Loucy (cell line): ENCODE measurements at regions not wholly inside any gene's neighbourhood (a gene's known extent, or its start where the extent isn't known, plus 50 kb on each side); places are given as distances from the start of the nearest gene placed in this dataset.
A peak's percentile ranks its signal among the peaks of the same experiment; 100 is the strongest.
"Not testable (repeated sequence)": the region's sequence is repeated elsewhere in the genome, so short reads cannot be mapped to it uniquely, and the experiment has no call there.

Experiments used
- H2AFZ ChIP-seq: fragments of 200-600 bp; sonication (generic); 2 replicates; pipeline ENCODE4 v1.6.0; 2016; ENCODE audit warnings: antibody characterized with exemption, mild to moderate bottlenecking, low read length, moderate library complexity
- H3F3A ChIP-seq: fragments of 200-600 bp; 2 replicates; pipeline ENCODE4 v1.6.0; 2016; ENCODE audit warnings: antibody characterized with exemption, low read depth, mild to moderate bottlenecking
- H3K27me3 ChIP-seq: fragments of 200-600 bp; sonication (generic); 2 replicates; pipeline ENCODE4 v1.6.1; 2014; ENCODE audit warnings: low read length, mild to moderate bottlenecking; ENCODE audit not compliant: insufficient read depth, poor library complexity, severe bottlenecking
- H3K36me3 ChIP-seq: fragments of 200-600 bp; sonication (generic); 2 replicates; pipeline ENCODE4 v1.6.1; 2016; ENCODE audit warnings: low read length; ENCODE audit not compliant: insufficient read depth
- H3K4me1 ChIP-seq: fragments of 200-600 bp; sonication (generic); 2 replicates; pipeline ENCODE4 v1.5.1; 2014; ENCODE audit warnings: low read length, mild to moderate bottlenecking; ENCODE audit not compliant: insufficient read depth, poor library complexity, severe bottlenecking
- H3K4me2 ChIP-seq: fragments of 200-600 bp; sonication (generic); 2 replicates; pipeline ENCODE4 v1.6.0; 2014; ENCODE audit warnings: antibody characterized with exemption, low read length, low read depth, mild to moderate bottlenecking; ENCODE audit not compliant: poor library complexity, severe bottlenecking
- H3K4me3 ChIP-seq: fragments of 200-600 bp; sonication (generic); 2 replicates; pipeline ENCODE4 v1.5.1; 2014; ENCODE audit warnings: low read length, mild to moderate bottlenecking, mixed read lengths; ENCODE audit not compliant: poor library complexity, severe bottlenecking
- H3K79me2 ChIP-seq: fragments of 200-600 bp; sonication (generic); 2 replicates; pipeline ENCODE4 v1.6.1; 2014; ENCODE audit warnings: low read length; ENCODE audit not compliant: insufficient read depth
- H3K9ac ChIP-seq: fragments of 200-600 bp; sonication (generic); 2 replicates; pipeline ENCODE4 v1.6.0; 2014; ENCODE audit warnings: mild to moderate bottlenecking, low read depth, low read length, moderate library complexity; ENCODE audit not compliant: poor library complexity, severe bottlenecking
- H3K9me2 ChIP-seq: fragments of 200-600 bp; sonication (generic); replicated peaks from 2 replicates; pipeline ENCODE4 v1.6.1; 2016; ENCODE audit warnings: low read depth, low read length, mixed read lengths
- H3K9me3 ChIP-seq: fragments of 200-600 bp; sonication (generic); 2 replicates; pipeline ENCODE4 v1.6.1; 2014; ENCODE audit warnings: mild to moderate bottlenecking, antibody characterized with exemption, low read length, low read depth; ENCODE audit not compliant: insufficient read depth
- H4K20me1 ChIP-seq: fragments of 200-600 bp; sonication (generic); 2 replicates; pipeline ENCODE4 v1.6.0; 2014; ENCODE audit warnings: antibody characterized with exemption, low read length, mild to moderate bottlenecking; ENCODE audit not compliant: insufficient read depth, poor library complexity, severe bottlenecking
- CTCF ChIP-seq: fragments of 200-600 bp; sonication (generic); conservative IDR thresholded peaks from 2 replicates; pipeline ENCODE4 v1.5.1; 2014; ENCODE audit warnings: mild to moderate bottlenecking, antibody characterized with exemption, low read length
- EZH2phosphoT487 ChIP-seq: fragments of 200-600 bp; IDR thresholded peaks from 2 replicates; pipeline ENCODE4 v1.6.1; 2018; ENCODE audit warnings: antibody characterized with exemption, mild to moderate bottlenecking, moderate library complexity, borderline replicate concordance

- H3K9ac ChIP-seq, H2AFZ ChIP-seq, H3K36me3 ChIP-seq, H3K4me1 ChIP-seq, H3K9me3 ChIP-seq, H3K27me3 ChIP-seq, H3K4me2 ChIP-seq, H3K9me2 ChIP-seq, H3K79me2 ChIP-seq, H3F3A ChIP-seq, H3K4me3 ChIP-seq, H4K20me1 ChIP-seq: not testable (repeated sequence)
Observed at GRCh38 chr1:234784108-234784507, 174.1 kb upstream of the IRF2BP2 start.

- Histone ChIP-seq H3K36me3 (no peaks in the 10 kb centered on the region), H3K27me3 (peaks cover 4% of the 10 kb centered on the region), H3K9me2 (no peaks in the 10 kb centered on the region), H3K9me3 (no peaks in the 10 kb centered on the region), H3K4me1 (peaks cover 7% of the 10 kb centered on the region), H3K4me3 (no peak overlapping the region), H3F3A (no peaks in the 10 kb centered on the region), H3K9ac (no peak overlapping the region), H4K20me1 (no peaks in the 10 kb centered on the region), H2AFZ (peak overlapping the region; percentile 8; the same call in 1 of the 2 replicates), H3K79me2 (no peaks in the 10 kb centered on the region), H3K4me2 (no peak overlapping the region)
- TF ChIP-seq CTCF: no peak
- TF ChIP-seq EZH2phosphoT487: no peak
Observed at GRCh38 chr1:234782791-234783190, 172.8 kb upstream of the IRF2BP2 start.

GRCh38 chr1:234782105-234782751, 172.2 kb upstream of the IRF2BP2 start:
- H3K9ac ChIP-seq: no peak overlapping the region
- H3K36me3 ChIP-seq: no peaks in the 10 kb centered on the region
- peaks cover 4% of the 10 kb centered on the region for H3K27me3 ChIP-seq
- peak overlapping the region; percentile 8; the same call in 1 of the 2 replicates for H2AFZ ChIP-seq
- no peaks in the 10 kb centered on the region for H3K9me2 ChIP-seq
- no peaks in the 10 kb centered on the region for H4K20me1 ChIP-seq
- TF ChIP-seq CTCF: no peak
- no peak for TF ChIP-seq EZH2phosphoT487
- no peak overlapping the region for H3K4me2 ChIP-seq
- H3F3A ChIP-seq: no peaks in the 10 kb centered on the region
- H3K4me3 ChIP-seq: no peak overlapping the region
- no peaks in the 10 kb centered on the region for H3K79me2 ChIP-seq
- H3K4me1 ChIP-seq: peaks cover 7% of the 10 kb centered on the region
- H3K9me3 ChIP-seq: no peaks in the 10 kb centered on the region
